H7 (cell line): ENCODE measurements at regions not wholly inside any gene's neighbourhood (a gene's known extent, or its start where the extent isn't known, plus 50 kb on each side); places are given as distances from the start of the nearest gene placed in this dataset.
A peak's percentile ranks its signal among the peaks of the same experiment; 100 is the strongest.

Experiments
- DNase-seq: peaks from one replicate; pipeline ENCODE4 v3.0.0; 2012
- H3K27me3 ChIP-seq: 2 replicates; pipeline ENCODE4 v1.6.0; 2011; ENCODE audit warnings: mild to moderate bottlenecking, low read length; ENCODE audit not compliant: control insufficient read depth, insufficient read depth
- H3K36me3 ChIP-seq: replicated peaks from 2 replicates; pipeline ENCODE4 v1.5.1; 2011; ENCODE audit warnings: low read length; ENCODE audit not compliant: control insufficient read depth, insufficient read depth
- H3K4me3 ChIP-seq: 2 replicates; pipeline ENCODE4 v1.5.1; 2011; ENCODE audit warnings: low read depth, mild to moderate bottlenecking, control low read depth, low read length, moderate library complexity; ENCODE audit not compliant: insufficient read depth

DNA sequence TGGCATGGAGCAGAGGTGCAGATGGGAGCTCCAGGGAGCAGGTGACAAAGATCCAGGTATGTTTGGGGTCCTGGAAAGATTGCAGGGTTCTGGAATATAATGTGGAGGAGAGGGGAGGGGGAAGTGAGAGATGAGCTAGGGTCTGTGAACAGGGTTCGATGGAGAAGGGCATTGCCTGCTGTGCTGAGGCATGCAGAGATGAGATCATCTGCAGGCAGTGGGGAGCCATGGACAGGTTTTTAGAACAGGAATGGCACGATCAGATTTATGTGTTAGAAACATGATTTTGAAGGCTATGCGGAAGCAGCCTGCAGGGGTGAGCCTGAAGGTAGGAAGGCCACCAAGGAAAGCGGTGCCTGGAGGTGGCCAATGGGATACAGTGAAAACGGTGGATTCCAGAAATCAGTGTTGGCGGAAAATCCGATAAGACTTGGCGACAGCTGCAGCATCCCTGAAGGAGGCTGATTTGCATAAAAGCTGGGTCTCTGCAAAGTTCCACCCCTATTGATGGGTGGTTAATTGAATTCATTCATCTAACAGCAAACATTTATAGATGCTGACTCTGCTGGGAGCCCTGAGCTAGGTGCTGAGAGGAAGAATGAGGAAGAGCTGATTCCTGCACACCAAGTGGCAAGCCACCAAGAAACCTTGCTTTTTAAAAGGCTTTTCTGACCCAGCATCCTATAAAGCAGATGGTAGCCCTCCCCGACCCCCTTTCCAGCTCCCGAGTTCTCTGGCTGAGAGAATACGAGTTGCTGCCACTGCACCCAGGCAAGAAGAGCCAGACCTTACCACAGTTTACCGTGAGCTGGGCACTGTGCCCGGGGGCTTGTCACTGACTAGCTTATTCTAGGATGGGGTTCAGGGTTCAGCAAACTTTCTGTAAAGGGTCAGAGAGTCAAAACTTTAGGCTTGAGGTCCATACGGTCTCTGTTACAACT lies 139.2 kb upstream of the SMIM23 start:
- Histone ChIP-seq H3K4me3 (no peak overlapping the region), H3K36me3 (no peaks in the 10 kb centered on the region), H3K27me3 (no peaks in the 10 kb centered on the region)
- no peak for DNase-seq

GRCh38 chr5:171647043-171647903 lies 138.3 kb upstream of the SMIM23 start:
- peak; percentile 49 for DNase-seq
- Histone ChIP-seq H3K36me3 (no peaks in the 10 kb centered on the region), H3K4me3 (no peak overlapping the region), H3K27me3 (no peaks in the 10 kb centered on the region)

- Histone ChIP-seq H3K27me3 (no peaks in the 10 kb centered on the region), H3K4me3 (no peak overlapping the region), H3K36me3 (no peaks in the 10 kb centered on the region)
- no peak for DNase-seq
Measured at GRCh38 chr5:171647904-171648260, 137.7 kb upstream of the SMIM23 start.

- H3K27me3 ChIP-seq: no peaks in the 10 kb centered on the region
- H3K36me3 ChIP-seq: no peaks in the 10 kb centered on the region
- H3K4me3 ChIP-seq: no peak overlapping the region
- DNase-seq: no peak
Measured at GRCh38 chr5:171648279-171649074, 137.1 kb upstream of the SMIM23 start.

GRCh38 chr5:171649075-171649401 lies 136.6 kb upstream of the SMIM23 start:
- Histone ChIP-seq H3K4me3 (no peak overlapping the region), H3K27me3 (no peaks in the 10 kb centered on the region), H3K36me3 (no peaks in the 10 kb centered on the region)
- DNase-seq: no peak

DNA sequence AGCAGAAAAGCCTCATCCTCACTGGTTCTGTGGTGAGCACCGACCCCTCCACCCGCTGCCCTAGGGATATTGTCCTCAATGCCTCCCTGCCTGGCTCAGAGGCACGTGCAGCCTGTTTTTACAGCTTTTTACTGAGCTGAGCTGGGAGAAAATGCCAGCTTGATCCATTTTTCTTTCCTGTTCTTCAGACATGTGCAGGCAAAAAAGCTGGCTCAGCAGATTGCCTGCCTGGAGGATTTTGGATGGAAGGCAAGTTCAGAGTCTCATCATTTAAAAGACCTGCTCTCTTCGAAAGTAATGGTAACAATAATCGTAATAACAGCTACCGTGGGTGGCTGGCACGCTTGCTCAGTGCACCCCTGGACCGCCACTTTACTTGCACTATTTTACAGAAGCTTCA lies 135.0 kb upstream of the SMIM23 start:
- DNase-seq: no peak
- Histone ChIP-seq H3K36me3 (no peaks in the 10 kb centered on the region), H3K4me3 (no peak overlapping the region), H3K27me3 (no peaks in the 10 kb centered on the region)

GRCh38 chr5:171651102-171651501 lies 134.5 kb upstream of the SMIM23 start:
- DNase-seq: no peak
- Histone ChIP-seq H3K36me3 (no peaks in the 10 kb centered on the region), H3K27me3 (no peaks in the 10 kb centered on the region), H3K4me3 (no peak overlapping the region)

DNA sequence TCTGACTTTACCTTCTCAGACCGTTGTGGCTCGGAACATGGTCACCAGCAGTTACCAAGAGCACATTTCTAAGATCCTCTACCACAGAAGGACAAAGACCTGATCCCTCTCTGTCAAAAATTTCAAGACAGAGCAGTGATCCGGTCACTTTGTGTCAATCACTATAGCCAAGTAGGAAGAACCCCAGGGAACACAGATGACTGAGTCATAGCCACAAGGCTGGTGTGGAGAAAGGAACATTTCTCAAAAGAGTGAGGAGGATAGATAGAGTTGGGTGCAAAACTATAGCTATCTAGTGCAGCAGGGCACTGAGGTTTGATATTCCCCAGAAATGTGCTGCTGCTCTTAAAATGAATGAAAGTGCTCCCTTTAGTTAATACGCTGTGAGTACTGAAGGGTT lies 130.7 kb upstream of the SMIM23 start:
- DNase-seq: no peak
- H3K4me3 ChIP-seq: no peak overlapping the region
- no peaks in the 10 kb centered on the region for H3K27me3 ChIP-seq
- H3K36me3 ChIP-seq: no peaks in the 10 kb centered on the region

GRCh38 chr5:171657473-171657872 lies 128.1 kb upstream of the SMIM23 start:
- Histone ChIP-seq H3K27me3 (no peaks in the 10 kb centered on the region), H3K4me3 (no peak overlapping the region), H3K36me3 (no peaks in the 10 kb centered on the region)
- DNase-seq: no peak

- no peak for DNase-seq
- no peaks in the 10 kb centered on the region for H3K27me3 ChIP-seq
Measured at GRCh38 chr5:171659896-171660295, 125.7 kb upstream of the SMIM23 start.

DNA sequence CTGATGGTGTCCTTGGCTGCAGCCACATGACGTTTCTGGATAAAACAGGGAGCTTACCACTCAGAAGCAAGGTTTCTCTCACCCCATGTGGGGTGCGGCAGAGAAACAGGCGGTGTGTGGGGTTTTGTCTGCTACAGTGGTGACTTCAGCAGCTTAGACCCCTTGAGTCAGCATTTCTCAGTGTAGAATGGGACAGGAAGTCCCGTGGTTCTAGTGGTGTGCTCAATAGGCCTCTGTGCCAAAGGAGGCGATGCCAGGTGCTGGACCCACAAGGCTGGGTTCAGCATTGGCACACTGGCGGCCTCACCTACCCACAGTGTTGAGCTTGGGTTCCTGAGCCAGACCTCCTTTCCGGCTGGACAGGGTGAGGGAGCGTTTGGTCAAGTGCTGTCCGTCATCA lies 125.2 kb upstream of the SMIM23 start:
- no peak overlapping the region for H3K4me3 ChIP-seq
- H3K36me3 ChIP-seq: no peaks in the 10 kb centered on the region

More at GRCh38 chr5:171659896-171660295, 125.7 kb upstream of the SMIM23 start:
- Histone ChIP-seq H3K4me3 (no peak overlapping the region), H3K36me3 (no peaks in the 10 kb centered on the region)

DNA sequence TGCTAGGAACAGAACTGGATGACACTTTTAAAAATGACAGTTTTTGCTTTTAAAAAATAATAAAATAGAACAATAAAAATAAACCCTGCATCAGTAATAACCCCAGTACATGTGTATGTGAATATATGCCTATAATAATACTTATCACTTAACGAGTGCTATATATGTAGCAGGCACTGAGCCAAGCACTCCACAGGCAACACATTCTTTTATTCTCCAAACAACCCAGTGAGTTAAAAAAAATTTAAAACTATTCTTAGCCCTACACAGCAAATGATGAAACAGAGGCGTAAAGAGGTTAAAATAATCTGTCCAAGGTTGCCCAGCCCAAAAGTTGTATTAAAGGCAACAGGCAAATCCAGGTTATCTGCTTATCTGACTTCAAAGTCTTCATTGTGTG lies 124.5 kb upstream of the SMIM23 start:
- Histone ChIP-seq H3K36me3 (no peaks in the 10 kb centered on the region), H3K27me3 (no peaks in the 10 kb centered on the region), H3K4me3 (no peak overlapping the region)
- DNase-seq: no peak

More for the DNA sequence above, 125.2 kb upstream of the SMIM23 start:
- no peaks in the 10 kb centered on the region for H3K27me3 ChIP-seq
- no peak for DNase-seq

DNA sequence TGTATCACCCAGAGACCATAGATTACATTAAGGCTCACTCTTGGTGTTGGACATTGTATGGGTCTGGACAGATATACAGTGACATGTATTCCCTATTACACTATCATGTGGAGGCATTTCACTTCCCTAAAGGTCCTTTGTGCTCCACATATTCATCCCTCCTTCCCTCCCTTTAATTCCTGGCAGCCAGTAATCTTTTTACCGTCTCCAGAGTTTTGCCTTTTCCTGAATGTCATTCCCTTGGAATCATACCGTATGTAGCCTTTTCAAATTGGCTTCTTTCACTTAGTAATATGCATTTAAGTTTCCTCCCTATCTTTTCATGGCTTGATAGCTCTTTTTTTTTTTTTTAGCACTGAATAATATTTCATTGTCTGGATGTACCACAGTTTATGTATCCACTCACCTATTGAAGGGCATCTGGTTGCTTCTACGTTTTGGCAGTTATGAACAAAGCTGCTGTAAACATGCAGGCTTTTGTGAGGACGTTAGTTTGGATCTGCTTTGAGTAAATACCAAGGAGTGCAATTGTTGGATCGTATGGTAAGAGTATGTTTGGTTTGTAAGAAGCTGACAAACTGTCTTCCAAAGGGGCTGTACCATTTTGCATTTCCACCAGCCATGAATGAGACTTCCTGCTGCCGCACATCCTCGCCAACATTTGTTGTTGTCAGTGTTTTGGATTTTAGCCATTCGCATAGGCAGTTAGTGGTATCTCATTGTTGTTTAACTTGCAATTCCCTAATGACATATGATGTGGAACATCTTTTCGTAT lies 122.1 kb upstream of the SMIM23 start:
- Histone ChIP-seq H3K27me3 (no peaks in the 10 kb centered on the region; the same call in 1 of the 2 replicates), H3K4me3 (no peak overlapping the region), H3K36me3 (no peaks in the 10 kb centered on the region)
- DNase-seq: no peak

- no peak for DNase-seq
- H3K4me3 ChIP-seq: no peak overlapping the region
Measured at GRCh38 chr5:171664489-171664888, 121.1 kb upstream of the SMIM23 start.

More at GRCh38 chr5:171664489-171664888, 121.1 kb upstream of the SMIM23 start:
- Histone ChIP-seq H3K36me3 (no peaks in the 10 kb centered on the region), H3K27me3 (no peaks in the 10 kb centered on the region; the same call in 1 of the 2 replicates)
